HS-5 (cell line): ENCODE measurements at regions not wholly inside any gene's neighbourhood (a gene's known extent, or its start where the extent isn't known, plus 50 kb on each side); places are given as distances from the start of the nearest gene placed in this dataset.

Experiments
- DNase-seq: peaks from one replicate; pipeline ENCODE4 v3.0.0-alpha.2; 2012; ENCODE audit warnings: low read depth

GRCh38 chr4:124469981-124470380 is 242.6 kb downstream of the ANKRD50 start:
- DNase-seq, result no peak

- no peak for DNase-seq
Measured at GRCh38 chr4:124478470-124478869, 234.1 kb downstream of the ANKRD50 start.

DNA sequence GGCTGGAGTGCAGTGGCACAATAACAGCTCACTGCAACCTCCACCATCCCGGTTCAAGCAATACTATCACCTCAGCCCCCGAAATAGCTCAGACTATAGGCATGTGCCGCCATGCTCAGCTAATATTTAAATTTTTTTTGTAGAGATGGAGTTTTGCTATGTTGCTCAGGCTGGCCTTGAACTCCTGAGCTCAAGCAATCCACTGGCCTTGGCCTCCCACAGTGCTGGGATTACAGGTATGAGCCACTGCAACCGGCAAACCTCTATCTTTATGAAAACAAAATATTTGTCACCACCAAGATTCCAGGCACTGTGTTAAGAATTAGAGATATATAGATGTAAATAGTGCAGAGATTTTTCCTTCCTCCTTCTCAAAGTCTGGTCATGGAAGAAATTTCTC is 232.5 kb downstream of the ANKRD50 start:
- no peak for DNase-seq

DNA sequence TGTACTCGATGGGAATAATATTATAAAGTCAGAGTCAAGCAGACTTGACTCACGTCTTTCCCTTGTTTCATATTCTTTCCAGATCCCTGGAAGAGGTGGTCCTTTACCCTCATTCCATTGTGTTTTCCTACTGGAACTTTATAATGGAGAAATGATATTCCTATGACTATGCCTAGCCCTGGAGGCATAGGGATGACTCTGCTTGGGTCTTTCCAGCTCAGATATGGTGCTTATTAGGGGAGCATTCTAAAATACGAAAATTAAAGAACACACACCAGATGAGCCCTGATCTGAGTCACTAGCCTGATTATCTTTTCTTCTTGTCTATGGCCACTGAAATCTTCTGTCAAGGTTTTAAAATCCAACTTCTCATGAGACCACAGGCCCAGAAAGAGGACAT is 231.4 kb downstream of the ANKRD50 start:
- no peak for DNase-seq

- no peak for DNase-seq
Measured at GRCh38 chr4:124483048-124483906, 229.3 kb downstream of the ANKRD50 start.

DNA sequence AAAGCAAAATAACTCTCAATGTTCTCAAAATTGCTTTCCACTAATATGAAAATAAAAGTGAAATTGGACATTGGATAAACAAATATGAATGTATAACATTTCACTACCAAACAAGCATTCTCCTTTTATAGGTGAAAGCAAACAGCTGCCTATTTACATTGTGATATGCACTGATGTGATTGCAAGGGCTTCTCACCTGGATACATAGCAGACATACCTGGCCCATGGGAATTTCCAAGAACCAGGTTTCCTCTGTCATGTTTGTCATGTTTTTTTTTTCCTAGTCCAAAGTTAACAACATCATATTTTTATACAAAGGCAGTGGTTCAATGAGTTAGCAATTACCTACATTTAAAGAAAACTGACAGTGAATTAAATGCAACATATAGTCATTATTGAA is 228.5 kb downstream of the ANKRD50 start:
- no peak for DNase-seq

- DNase-seq, result no peak
Measured at GRCh38 chr4:124484940-124485339, 227.6 kb downstream of the ANKRD50 start.

GRCh38 chr4:124486423-124486822 is 226.1 kb downstream of the ANKRD50 start:
- no peak for DNase-seq

- DNase-seq, result no peak
Measured at GRCh38 chr4:124487651-124488050, 224.9 kb downstream of the ANKRD50 start.

DNA sequence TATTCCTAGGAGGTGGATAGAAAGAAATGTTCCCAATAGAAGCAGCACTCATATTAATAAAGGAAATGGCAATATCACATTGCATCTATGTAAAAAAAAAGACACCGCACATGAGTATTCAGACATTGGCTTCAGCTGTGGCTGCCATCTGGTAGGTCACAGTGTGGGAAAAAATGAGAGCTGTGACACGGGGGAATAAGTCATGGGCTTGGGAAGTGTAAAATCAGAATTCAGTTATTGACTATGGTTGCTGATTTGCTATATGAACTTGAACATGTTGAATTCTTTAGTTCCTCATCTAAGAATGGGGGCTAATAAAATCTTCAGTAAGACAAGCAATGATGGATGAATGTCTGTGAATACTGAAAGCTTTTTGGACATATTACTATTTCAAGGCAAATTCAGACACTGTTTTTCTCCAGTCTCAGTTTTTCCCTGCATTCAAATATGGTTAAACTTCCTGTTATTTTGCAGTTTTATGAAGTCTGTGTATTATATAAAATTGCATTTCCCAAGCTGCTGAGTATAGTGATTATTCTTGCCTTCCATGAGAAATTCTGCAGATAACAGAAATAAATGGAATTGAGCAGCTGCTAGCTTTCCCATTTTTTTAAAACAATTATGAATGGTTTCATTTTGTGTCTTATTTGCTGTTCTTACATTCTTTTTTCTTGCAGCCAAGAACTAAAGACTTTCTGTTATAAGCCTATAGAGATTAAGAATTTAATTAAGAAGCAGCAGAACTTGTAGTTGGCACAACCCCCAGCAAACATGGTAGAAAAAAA is 221.0 kb downstream of the ANKRD50 start:
- no peak for DNase-seq

GRCh38 chr4:124499261-124499660 is 213.3 kb downstream of the ANKRD50 start:
- no peak for DNase-seq

DNA sequence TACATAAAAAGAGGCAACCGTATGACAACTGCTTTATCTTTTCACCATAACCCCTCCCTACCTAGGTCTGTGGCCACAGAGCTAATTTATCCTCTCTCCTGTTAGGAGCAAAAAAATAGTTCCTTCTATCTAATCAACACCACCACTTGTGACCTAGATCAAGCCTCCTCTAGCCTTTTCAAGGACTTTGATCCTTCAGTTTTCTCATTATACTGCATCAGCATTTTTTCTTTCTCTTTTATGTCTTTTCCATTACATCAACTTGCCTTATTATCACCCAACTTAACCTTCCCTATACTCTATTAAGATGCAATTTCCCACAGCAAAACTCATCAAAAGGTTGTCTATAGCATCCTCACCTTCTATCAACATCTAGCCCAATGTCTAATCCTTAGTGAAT is 211.0 kb downstream of the ANKRD50 start:
- no peak for DNase-seq

GRCh38 chr4:124504431-124504830 is 208.1 kb downstream of the ANKRD50 start:
- DNase-seq, result peak; percentile 4

DNA sequence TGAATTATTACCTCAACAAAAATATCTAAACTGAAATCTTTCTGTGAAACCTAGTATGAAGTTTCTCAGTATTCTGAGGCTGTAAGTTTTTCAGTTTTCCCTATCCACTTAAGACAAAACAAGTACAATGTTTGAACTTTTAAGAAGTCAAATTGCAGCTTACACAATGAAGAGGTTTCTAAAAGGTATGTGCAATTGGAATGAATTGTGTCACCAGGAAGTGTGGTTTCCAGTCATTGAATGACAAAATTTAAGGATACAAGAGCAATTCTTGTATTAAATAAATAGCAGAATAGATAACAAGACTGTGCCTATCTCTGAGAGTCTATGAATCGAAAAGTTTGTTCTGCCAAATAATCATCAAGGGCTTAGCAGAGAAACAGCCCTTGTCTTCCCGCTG is 207.3 kb downstream of the ANKRD50 start:
- DNase-seq, result no peak

- DNase-seq, result no peak
Measured at GRCh38 chr4:124509151-124509550, 203.4 kb downstream of the ANKRD50 start.

DNA sequence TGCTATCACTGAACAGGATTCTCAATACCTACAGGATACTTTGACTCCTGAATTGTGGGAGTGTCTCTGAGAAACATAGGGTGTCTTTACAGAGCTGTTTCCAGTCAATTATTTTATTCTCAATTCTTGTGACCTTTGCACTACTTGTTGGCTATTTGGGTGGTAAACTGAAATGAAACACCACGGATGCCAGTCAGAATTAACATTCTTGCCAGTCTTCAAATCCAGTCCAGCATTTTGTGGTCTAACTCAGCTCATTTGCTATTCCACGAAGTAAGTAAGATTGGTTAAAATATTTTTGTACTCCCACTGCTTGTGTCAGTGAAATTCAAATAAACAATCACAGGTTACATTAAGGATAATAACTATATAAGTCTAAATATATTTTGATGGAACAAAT is 197.9 kb downstream of the ANKRD50 start:
- DNase-seq, result no peak

GRCh38 chr4:124515591-124515990 is 196.9 kb downstream of the ANKRD50 start:
- DNase-seq, result no peak

- DNase-seq, result no peak
Measured at GRCh38 chr4:124519196-124519595, 193.3 kb downstream of the ANKRD50 start.

DNA sequence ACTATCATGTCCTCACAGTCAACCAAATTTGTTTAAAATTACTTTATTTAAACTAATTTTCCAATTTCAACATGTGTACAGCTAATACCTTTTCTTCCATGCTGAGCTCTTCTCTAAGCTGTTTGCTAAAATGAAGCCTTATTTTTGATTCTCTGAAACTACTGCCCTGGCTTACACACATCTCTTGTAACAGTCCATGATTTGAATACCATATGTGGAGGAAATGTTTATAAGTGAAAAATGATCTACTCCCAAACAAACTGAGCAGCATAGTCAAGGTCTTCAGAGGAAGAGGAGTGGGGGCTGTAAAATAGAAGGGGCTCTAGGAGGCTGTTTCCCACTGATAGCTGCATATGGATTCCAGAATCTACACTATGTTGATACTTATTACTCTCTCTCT is 188.7 kb downstream of the ANKRD50 start:
- DNase-seq, result no peak

- DNase-seq, result no peak
Measured at GRCh38 chr4:124525524-124525923, 187.0 kb downstream of the ANKRD50 start.

DNA sequence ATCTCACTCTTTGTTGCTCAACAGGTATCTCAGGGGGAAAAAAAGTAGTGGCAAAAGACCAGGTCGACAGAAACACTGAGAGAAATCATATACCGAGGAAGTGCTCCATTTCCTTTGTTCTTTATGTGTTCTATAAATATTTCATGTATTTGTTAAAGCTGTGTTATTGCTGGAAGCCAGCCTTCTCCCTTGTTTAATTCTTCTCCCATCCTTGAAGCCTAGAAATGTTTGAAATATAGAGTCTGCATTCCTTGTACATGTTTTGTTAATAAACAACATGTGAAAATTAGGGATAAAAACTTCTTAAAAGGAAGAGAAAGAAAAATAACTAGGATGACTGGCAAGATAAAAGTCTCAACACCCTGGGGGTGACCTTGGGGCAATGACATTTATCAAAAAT is 186.2 kb downstream of the ANKRD50 start:
- no peak for DNase-seq

- DNase-seq, result no peak
Measured at GRCh38 chr4:124526769-124527168, 185.8 kb downstream of the ANKRD50 start.

GRCh38 chr4:124527364-124527763 is 185.2 kb downstream of the ANKRD50 start:
- DNase-seq, result no peak
